Neutrophil (primary cell): ENCODE measurements at regions not wholly inside any gene's neighbourhood (a gene's known extent, or its start where the extent isn't known, plus 50 kb on each side); places are given as distances from the start of the nearest gene placed in this dataset.

Experiments
- H3K27ac ChIP-seq: fragments of 200-600 bp; sonication (generic); 2 replicates; pipeline ENCODE4 v1.5.1; 2016; ENCODE audit warnings: mild to moderate bottlenecking, moderate library complexity
- H3K27me3 ChIP-seq: fragments of 200-600 bp; sonication (generic); 2 replicates; pipeline ENCODE4 v1.6.0; 2016; ENCODE audit warnings: mild to moderate bottlenecking
- H3K36me3 ChIP-seq: fragments of 200-600 bp; sonication (generic); 2 replicates; pipeline ENCODE4 v1.5.1; 2017
- H3K4me1 ChIP-seq, 2 experiments: fragments of 200-600 bp in 1 of 2; sonication (generic) in 1 of 2; 1 replicate in 1 of 2; 2 replicates in 1 of 2; pipeline versions ENCODE4 v1.5.1 to v1.6.1; 2013 to 2016; ENCODE audit warnings: low read depth in 1 of 2, low read length in 1 of 2, mild to moderate bottlenecking in 1 of 2, moderate library complexity in 1 of 2; ENCODE audit not compliant: control insufficient read depth in 1 of 2, insufficient read depth in 1 of 2
- H3K4me3 ChIP-seq, 2 experiments: fragments of 200-600 bp in 1 of 2; sonication (generic) in 1 of 2; 1 replicate in 1 of 2; 2 replicates in 1 of 2; pipeline ENCODE4 v1.5.1; 2013 to 2016; ENCODE audit warnings: low read depth in 1 of 2, low read length in 1 of 2, mild to moderate bottlenecking in 1 of 2, moderate library complexity in 1 of 2
- H3K9me3 ChIP-seq: fragments of 200-600 bp; sonication (generic); 2 replicates; pipeline ENCODE4 v1.5.1; 2016
- CTCF ChIP-seq: fragments of 200-600 bp; sonication (generic); IDR thresholded peaks from 2 replicates; pipeline ENCODE4 v1.5.1; 2016; ENCODE audit warnings: antibody characterized with exemption

GRCh38 chr15:62797171-62797570 lies 245.4 kb upstream of the TPM1 start:
- no peaks in the 10 kb centered on the region for H3K9me3 ChIP-seq
- TF ChIP-seq CTCF = no peak
- no peak overlapping the region for H3K4me3 ChIP-seq
- no peaks in the 10 kb centered on the region for H3K36me3 ChIP-seq
- no peaks in the 10 kb centered on the region for H3K4me1 ChIP-seq
- H3K27me3 ChIP-seq = peaks cover 1% of the 10 kb centered on the region
- H3K27ac ChIP-seq = no peak overlapping the region

- Histone ChIP-seq H3K9me3 (no peaks in the 10 kb centered on the region), H3K27me3 (no peaks in the 10 kb centered on the region), H3K4me3 (no peak overlapping the region), H3K27ac (no peak overlapping the region), H3K36me3 (no peaks in the 10 kb centered on the region), H3K4me1 (no peaks in the 10 kb centered on the region)
- TF ChIP-seq CTCF = no peak
Measured at GRCh38 chr15:62798536-62798935, 244.0 kb upstream of the TPM1 start.

GRCh38 chr15:62799037-62799436 lies 243.5 kb upstream of the TPM1 start:
- no peaks in the 10 kb centered on the region for H3K36me3 ChIP-seq
- no peak for TF ChIP-seq CTCF
- H3K27me3 ChIP-seq = no peaks in the 10 kb centered on the region
- no peak overlapping the region for H3K27ac ChIP-seq
- no peaks in the 10 kb centered on the region for H3K9me3 ChIP-seq
- H3K4me1 ChIP-seq = no peaks in the 10 kb centered on the region
- no peak overlapping the region for H3K4me3 ChIP-seq

- Histone ChIP-seq H3K27ac (no peak overlapping the region), H3K4me3 (no peak overlapping the region), H3K9me3 (no peaks in the 10 kb centered on the region), H3K27me3 (no peaks in the 10 kb centered on the region), H3K4me1 (no peaks in the 10 kb centered on the region), H3K36me3 (no peaks in the 10 kb centered on the region)
- no peak for TF ChIP-seq CTCF
Measured at GRCh38 chr15:62799919-62800318, 242.6 kb upstream of the TPM1 start.

- no peaks in the 10 kb centered on the region for H3K9me3 ChIP-seq
- no peak overlapping the region for H3K27ac ChIP-seq
- no peaks in the 10 kb centered on the region for H3K36me3 ChIP-seq
- H3K27me3 ChIP-seq = no peaks in the 10 kb centered on the region
- no peak overlapping the region for H3K4me3 ChIP-seq
- no peaks in the 10 kb centered on the region for H3K4me1 ChIP-seq
- no peak for TF ChIP-seq CTCF
Measured at GRCh38 chr15:62802612-62803011, 239.9 kb upstream of the TPM1 start.

GRCh38 chr15:62803856-62804400 lies 238.6 kb upstream of the TPM1 start:
- Histone ChIP-seq H3K27ac (no peak overlapping the region), H3K36me3 (no peaks in the 10 kb centered on the region), H3K4me3 (no peak overlapping the region), H3K4me1 (no peaks in the 10 kb centered on the region), H3K9me3 (no peaks in the 10 kb centered on the region), H3K27me3 (no peaks in the 10 kb centered on the region)
- TF ChIP-seq CTCF = no peak
